PC-3 (cell line): ENCODE measurements at regions not wholly inside any gene's neighbourhood (a gene's known extent, or its start where the extent isn't known, plus 50 kb on each side); places are given as distances from the start of the nearest gene placed in this dataset.

Experiments used
- ATAC-seq: fragments of 200-7000 bp; cut with Tn5 transposase; 2 replicates; pipeline ENCODE4 v1.9.1; 2020; ENCODE audit warnings: mild to moderate bottlenecking, moderate library complexity
- BruUV-seq: library from RNA; stranded (reverse); fragments of 400-500 nt; replicated peaks from 2 replicates; lab custom pipeline; 2021; lab: Mats Ljungman, UMichigan
- CTCF ChIA-PET: fragments of 300-600 bp; sonication (Branson Sonifier 250); formaldehyde crosslinking; loops from one replicate; lab custom pipeline; 2022; ENCODE audit warnings: antibody characterized with exemption; lab: Charles Lee
- POLR2A ChIA-PET: fragments of 300-600 bp; sonication (Branson Sonifier 250); formaldehyde crosslinking; loops from one replicate; lab custom pipeline; 2022; ENCODE audit warnings: antibody characterized with exemption; ENCODE audit not compliant: unreplicated experiment; lab: Charles Lee
- DNase-seq: peaks from one replicate; pipeline ENCODE4 v3.0.0-alpha.2; 2015
- H2AFZ ChIP-seq: fragments of 300-600 bp; sonication (generic); 2 replicates; pipeline ENCODE4 v1.6.0; 2016; ENCODE audit warnings: antibody characterized with exemption, low read length
- H3F3A ChIP-seq: fragments of 300-600 bp; sonication (generic); one replicate; pipeline ENCODE4 v1.6.0; 2017; ENCODE audit warnings: antibody characterized with exemption, low read length, control low read depth, mild to moderate bottlenecking; ENCODE audit not compliant: unreplicated experiment
- H3K27ac ChIP-seq: fragments of 300-600 bp; sonication (generic); 2 replicates; pipeline ENCODE4 v1.5.1; 2016; ENCODE audit warnings: mild to moderate bottlenecking, low read length
- H3K27me3 ChIP-seq: fragments of 300-600 bp; sonication (generic); 2 replicates; pipeline ENCODE4 v1.6.1; 2016; ENCODE audit warnings: low read length, mixed read lengths
- H3K36me3 ChIP-seq: fragments of 300-600 bp; sonication (generic); 2 replicates; pipeline ENCODE4 v1.6.1; 2016; ENCODE audit warnings: low read depth, mixed run types, low read length, mixed read lengths
- H3K4me1 ChIP-seq: fragments of 300-600 bp; sonication (generic); 2 replicates; pipeline ENCODE4 v1.5.1; 2016; ENCODE audit warnings: low read length; ENCODE audit not compliant: insufficient read depth
- H3K4me2 ChIP-seq: fragments of 300-600 bp; sonication (generic); 2 replicates; pipeline ENCODE4 v1.6.0; 2016; ENCODE audit warnings: low read length
- H3K4me3 ChIP-seq: fragments of 300-600 bp; sonication (generic); 2 replicates; pipeline ENCODE4 v1.5.1; 2016; ENCODE audit warnings: mild to moderate bottlenecking, low read length, mixed read lengths
- H3K79me2 ChIP-seq: fragments of 300-600 bp; sonication (generic); 2 replicates; pipeline ENCODE4 v1.6.1; 2017; ENCODE audit warnings: low read length, mixed read lengths
- H3K9ac ChIP-seq: fragments of 300-600 bp; sonication (generic); 2 replicates; pipeline ENCODE4 v1.6.0; 2016; ENCODE audit warnings: mild to moderate bottlenecking, low read length
- H3K9me2 ChIP-seq: fragments of 300-600 bp; sonication (generic); replicated peaks from 2 replicates; pipeline ENCODE4 v1.6.1; 2016; ENCODE audit warnings: mixed run types, low read length, mixed read lengths
- H3K9me3 ChIP-seq: fragments of 300-600 bp; sonication (generic); 2 replicates; pipeline ENCODE4 v1.6.1; 2016; ENCODE audit warnings: low read length, mixed read lengths
- H4K20me1 ChIP-seq: fragments of 300-600 bp; sonication (generic); 2 replicates; pipeline ENCODE4 v1.6.1; 2016; ENCODE audit warnings: low read length, mixed read lengths
- EZH2 ChIP-seq: fragments of 300-600 bp; sonication (generic); IDR thresholded peaks from one replicate; pipeline ENCODE4 v1.6.1; 2017; ENCODE audit warnings: antibody characterized with exemption, mild to moderate bottlenecking, low read length; ENCODE audit not compliant: unreplicated experiment
- EZH2phosphoT487 ChIP-seq: fragments of 300-600 bp; sonication (generic); IDR thresholded peaks from 2 replicates; pipeline ENCODE4 v1.6.1; 2018; ENCODE audit warnings: mild to moderate bottlenecking, antibody characterized with exemption, low read length, borderline replicate concordance
- intact Hi-C: fragments of 100-400 bp; cut with micrococcal nuclease; formaldehyde crosslinking; loops from 2 replicates; pipeline ENCODE4 v1.9.0; 2023
- TF ChIP-seq, protein P1 (sequence below): fragments of 300-600 bp; sonication (generic); conservative IDR thresholded peaks from 2 replicates; pipeline ENCODE4 v1.5.1; 2017; ENCODE audit warnings: antibody characterized with exemption, low read depth, mild to moderate bottlenecking, low read length

DNA sequence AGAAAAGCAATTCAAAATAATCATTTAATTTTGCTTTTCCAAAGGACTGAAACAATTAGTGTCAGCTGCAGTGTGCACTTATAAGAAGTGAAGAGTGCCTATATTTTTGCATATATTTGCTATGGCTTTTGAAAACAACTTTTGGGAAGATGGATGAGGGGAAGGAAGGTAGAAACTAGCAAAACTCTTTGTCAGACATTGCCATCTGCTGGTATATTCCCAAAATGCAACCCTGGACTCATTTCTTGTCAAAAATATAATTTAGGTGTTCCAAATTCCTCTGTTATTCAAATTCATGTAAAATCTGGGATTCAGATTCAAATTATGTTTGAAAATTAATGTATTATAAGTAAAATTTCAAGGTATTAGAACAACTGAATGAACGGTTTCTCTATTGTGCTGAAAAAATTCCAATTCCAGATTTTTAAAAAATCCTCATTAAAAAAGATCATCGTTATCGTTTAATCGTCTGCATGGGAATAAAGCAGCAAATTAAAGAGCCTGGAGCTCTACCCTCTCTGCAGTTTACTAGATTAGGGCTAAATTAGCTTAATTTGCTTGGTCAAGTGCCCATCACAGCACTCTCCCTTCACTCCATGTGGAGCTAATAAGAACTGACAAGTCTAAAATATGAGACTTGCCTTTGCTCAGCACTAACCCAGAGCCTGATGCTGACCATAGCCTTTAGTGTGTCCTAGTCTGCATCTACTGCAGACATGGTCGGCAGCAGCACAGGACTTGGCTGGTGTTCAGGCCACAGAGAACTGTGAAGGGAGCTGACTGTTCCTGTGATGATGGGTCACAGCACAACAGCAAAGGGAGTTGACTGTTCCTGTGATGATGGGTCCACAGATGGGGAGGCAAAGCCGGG is 67.9 kb upstream of the MITF start:
- Histone ChIP-seq H3F3A (no peaks in the 10 kb centered on the region), H3K4me2 (no peak overlapping the region), H2AFZ (no peak overlapping the region), H3K27me3 (no peaks in the 10 kb centered on the region), H3K9ac (no peak overlapping the region), H3K36me3 (no peaks in the 10 kb centered on the region), H3K27ac (no peak overlapping the region), H3K9me2 (no peaks in the 10 kb centered on the region), H3K4me3 (no peak overlapping the region), H4K20me1 (no peaks in the 10 kb centered on the region), H3K79me2 (no peaks in the 10 kb centered on the region), H3K4me1 (peaks cover 5% of the 10 kb centered on the region; the same call in 1 of the 2 replicates), H3K9me3 (no peaks in the 10 kb centered on the region)
- no TSS peak for BruUV-seq
- DNase-seq = peak; percentile 64
- peak; percentile 33; the same call in 1 of the 2 replicates for ATAC-seq
- ChIA-PET CTCF (interaction anchor here (0.5 kb wide), 1 partner anchor 195 kb away, joined by 9 read pairs; no protein-coding TSS in a partner anchor), POLR2A (no interaction called here)
- no peak for TF ChIP-seq EZH2phosphoT487
- TF ChIP-seq, protein P1, sequence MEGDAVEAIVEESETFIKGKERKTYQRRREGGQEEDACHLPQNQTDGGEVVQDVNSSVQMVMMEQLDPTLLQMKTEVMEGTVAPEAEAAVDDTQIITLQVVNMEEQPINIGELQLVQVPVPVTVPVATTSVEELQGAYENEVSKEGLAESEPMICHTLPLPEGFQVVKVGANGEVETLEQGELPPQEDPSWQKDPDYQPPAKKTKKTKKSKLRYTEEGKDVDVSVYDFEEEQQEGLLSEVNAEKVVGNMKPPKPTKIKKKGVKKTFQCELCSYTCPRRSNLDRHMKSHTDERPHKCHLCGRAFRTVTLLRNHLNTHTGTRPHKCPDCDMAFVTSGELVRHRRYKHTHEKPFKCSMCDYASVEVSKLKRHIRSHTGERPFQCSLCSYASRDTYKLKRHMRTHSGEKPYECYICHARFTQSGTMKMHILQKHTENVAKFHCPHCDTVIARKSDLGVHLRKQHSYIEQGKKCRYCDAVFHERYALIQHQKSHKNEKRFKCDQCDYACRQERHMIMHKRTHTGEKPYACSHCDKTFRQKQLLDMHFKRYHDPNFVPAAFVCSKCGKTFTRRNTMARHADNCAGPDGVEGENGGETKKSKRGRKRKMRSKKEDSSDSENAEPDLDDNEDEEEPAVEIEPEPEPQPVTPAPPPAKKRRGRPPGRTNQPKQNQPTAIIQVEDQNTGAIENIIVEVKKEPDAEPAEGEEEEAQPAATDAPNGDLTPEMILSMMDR = peak; percentile 64
- intact Hi-C loops = loop anchor here (1.0 to 5.0 kb wide), 5 partner anchors 232 to 511 kb away; no protein-coding TSS in a partner anchor

DNA sequence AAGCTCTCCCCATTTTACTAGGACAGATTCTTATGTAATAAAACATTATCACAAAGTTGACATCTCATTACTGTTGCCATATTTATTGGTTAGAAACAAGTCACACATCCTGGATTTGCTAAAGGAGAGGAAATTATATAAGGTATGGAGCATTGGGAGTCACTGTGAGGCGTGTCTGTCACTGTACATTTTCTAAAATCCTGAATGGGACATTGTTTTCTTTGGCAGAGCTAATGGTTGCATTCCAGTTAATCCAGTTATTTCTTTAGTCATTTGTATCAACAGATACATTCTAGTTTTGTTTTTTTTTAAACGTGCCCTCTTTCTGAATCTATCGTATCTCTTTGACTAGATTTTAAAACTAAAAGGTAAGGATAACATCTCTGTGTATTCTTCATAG is 70.2 kb upstream of the MITF start:
- Histone ChIP-seq H3K27ac (peak overlapping the region; percentile 26), H3K4me2 (no peak overlapping the region), H2AFZ (no peak overlapping the region), H3K4me1 (peaks cover 5% of the 10 kb centered on the region; the same call in 1 of the 2 replicates), H3K79me2 (no peaks in the 10 kb centered on the region), H3K36me3 (no peaks in the 10 kb centered on the region), H3F3A (no peaks in the 10 kb centered on the region), H4K20me1 (no peaks in the 10 kb centered on the region), H3K9me3 (no peaks in the 10 kb centered on the region), H3K9me2 (no peaks in the 10 kb centered on the region), H3K27me3 (no peaks in the 10 kb centered on the region), H3K4me3 (no peak overlapping the region), H3K9ac (no peak overlapping the region)
- CTCF ChIA-PET = no interaction called here
- ATAC-seq = peak; percentile 43
- TF ChIP-seq EZH2 (no peak), EZH2phosphoT487 (no peak)
- TF ChIP-seq, protein P1 = no peak
- peak; percentile 65 for DNase-seq
- intact Hi-C loops = loop anchor here (5.0 kb wide), 1 partner anchor 137 kb away; no protein-coding TSS in a partner anchor
- no TSS peak for BruUV-seq
- POLR2A ChIA-PET = no interaction called here
